ENCODE measurements at regions not wholly inside any gene's neighbourhood (a gene's known extent, or its start where the extent isn't known, plus 50 kb on each side); places are given as distances from the start of the nearest gene placed in this dataset.
A peak's percentile ranks its signal among the peaks of the same experiment; 100 is the strongest.

DNA sequence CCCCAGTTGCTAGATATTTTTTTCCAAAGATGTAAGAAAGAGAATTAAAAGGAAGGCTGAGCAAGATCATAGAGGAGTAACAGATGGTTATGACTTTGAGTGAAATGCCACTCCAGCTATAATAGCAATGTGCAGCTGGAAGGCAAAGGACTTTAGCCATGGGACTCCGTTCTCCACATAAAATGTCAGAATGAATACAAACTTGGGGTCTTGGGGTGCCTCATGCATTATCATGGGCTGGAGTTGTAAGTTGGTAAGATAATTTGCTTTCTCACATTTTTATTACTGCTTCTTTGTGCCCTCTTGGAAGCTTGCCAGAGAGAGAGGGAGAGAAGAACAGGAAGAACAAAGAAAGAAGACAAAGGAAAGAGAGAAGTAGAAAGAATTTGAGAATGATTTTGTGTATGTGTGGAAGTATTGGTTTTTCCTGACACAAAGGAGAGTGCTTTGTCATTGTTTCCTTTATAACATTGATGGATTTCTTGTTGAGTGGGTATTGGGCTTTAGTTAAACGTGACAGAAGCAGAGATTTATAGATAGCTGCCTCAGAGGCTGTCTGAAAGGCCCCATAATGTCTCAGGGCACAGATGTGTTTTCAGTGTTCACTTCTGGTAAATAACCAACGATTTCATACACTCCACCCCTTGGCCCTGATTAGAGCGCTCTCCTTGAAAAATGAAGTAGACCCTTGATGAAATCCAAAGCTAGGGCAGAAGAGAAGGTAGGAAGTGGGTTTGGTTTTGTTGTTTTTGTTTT lies 715.3 kb downstream of the NR2F2 start:
- Histone ChIP-seq H3K27me3 (ENCODE audit: control insufficient read depth in 3 of 3, insufficient read depth in 3 of 3, low read depth in 1 of 3, low read length in 3 of 3) (no peaks in the 10 kb centered on the region), H3K4ac (ENCODE audit: low read length) (no peak overlapping the region), H2BK5ac (ENCODE audit: low read length) (no peak overlapping the region), H4K8ac (ENCODE audit: low read depth, low read length) (no peak overlapping the region), H3K4me2 (ENCODE audit: insufficient read depth, low read length, poor library complexity, severe bottlenecking) (no peak overlapping the region), H3K4me3 (ENCODE audit: low read length in 2 of 2) (no peak overlapping the region), H2BK120ac (ENCODE audit: low read depth, low read length) (no peak overlapping the region), H2AFZ (ENCODE audit: low read length) (peak overlapping the region; percentile 61), H3K36me3 (replicated peaks in 1 of 2; ENCODE audit: control insufficient read depth in 2 of 2, insufficient read depth in 2 of 2, low read length in 2 of 2) (no peaks in the 10 kb centered on the region), H2AK5ac (ENCODE audit: low read depth, low read length) (no peak overlapping the region), H2BK12ac (ENCODE audit: low read length) (no peak overlapping the region), H3K27ac (replicated peaks; ENCODE audit: low read length) (no peak overlapping the region), H3K18ac (ENCODE audit: low read length) (no peak overlapping the region), H2BK15ac (ENCODE audit: low read length) (no peak overlapping the region), H3K23ac (ENCODE audit: low read depth, low read length, poor library complexity) (no peak overlapping the region), H3K9me3 (replicated peaks in 1 of 2; ENCODE audit: control insufficient read depth in 2 of 2, insufficient read depth in 1 of 2, low read depth in 1 of 2, low read length in 2 of 2) (peaks cover 0 to 6% of the 10 kb centered on the region in 2 donors), H3K14ac (ENCODE audit: low read length) (no peak overlapping the region), H3K79me1 (ENCODE audit: low read depth, low read length) (no peaks in the 10 kb centered on the region), H3K4me1 (ENCODE audit: control insufficient read depth in 2 of 2, insufficient read depth in 1 of 2, low read depth in 1 of 2, low read length in 2 of 2) (peaks cover 0 to 4% of the 10 kb centered on the region in 2 donors), H4K91ac (ENCODE audit: low read depth, low read length, poor library complexity) (no peak overlapping the region), H3K9ac (ENCODE audit: low read depth, low read length, poor library complexity) (no peak overlapping the region)
- WGBS, 2 donors (ENCODE audit: extremely low coverage in 2 of 2, insufficient read length in 2 of 2, insufficient replicate concordance in 1 of 2), result no CpG with 5 or more reads among the region's 4 CpGs
- DNase-seq (ENCODE audit: low spot score), result no peak

GRCh38 chr15:97052513-97052912 lies 722.0 kb downstream of the NR2F2 start:
- no peak for DNase-seq (ENCODE audit: low spot score)

GRCh38 chr15:97053635-97054034 lies 723.1 kb downstream of the NR2F2 start:
- no peak overlapping the region for H3K4ac ChIP-seq (ENCODE audit: low read length)
- H2BK120ac ChIP-seq (ENCODE audit: low read depth, low read length), result no peak overlapping the region
- WGBS, 2 donors (ENCODE audit: extremely low coverage in 2 of 2, insufficient read length in 2 of 2, insufficient replicate concordance in 1 of 2), result no CpG with 5 or more reads among the region's 2 CpGs
- no peak overlapping the region for H2BK5ac ChIP-seq (ENCODE audit: low read length)
- H3K9me3 ChIP-seq (replicated peaks in 1 of 2; ENCODE audit: control insufficient read depth in 2 of 2, insufficient read depth in 1 of 2, low read depth in 1 of 2, low read length in 2 of 2), result no peaks in the 10 kb centered on the region
- H3K27ac ChIP-seq (replicated peaks; ENCODE audit: low read length), result no peak overlapping the region
- H4K8ac ChIP-seq (ENCODE audit: low read depth, low read length), result no peak overlapping the region
- no peak overlapping the region for H3K9ac ChIP-seq (ENCODE audit: low read depth, low read length, poor library complexity)
- no peak overlapping the region for H2AK5ac ChIP-seq (ENCODE audit: low read depth, low read length)
- no peak overlapping the region for H3K14ac ChIP-seq (ENCODE audit: low read length)
- no peak overlapping the region for H3K4me2 ChIP-seq (ENCODE audit: insufficient read depth, low read length, poor library complexity, severe bottlenecking)
- H4K91ac ChIP-seq (ENCODE audit: low read depth, low read length, poor library complexity), result no peak overlapping the region
- H2BK15ac ChIP-seq (ENCODE audit: low read length), result no peak overlapping the region
- H3K4me3 ChIP-seq (ENCODE audit: low read length in 2 of 2), result no peak overlapping the region
- H3K18ac ChIP-seq (ENCODE audit: low read length), result no peak overlapping the region
- H2AFZ ChIP-seq (ENCODE audit: low read length), result no peak overlapping the region
- H3K27me3 ChIP-seq (ENCODE audit: control insufficient read depth in 3 of 3, insufficient read depth in 3 of 3, low read depth in 1 of 3, low read length in 3 of 3), result no peaks in the 10 kb centered on the region
- H3K36me3 ChIP-seq (replicated peaks in 1 of 2; ENCODE audit: control insufficient read depth in 2 of 2, insufficient read depth in 2 of 2, low read length in 2 of 2), result no peaks in the 10 kb centered on the region
- no peaks in the 10 kb centered on the region for H3K4me1 ChIP-seq (ENCODE audit: control insufficient read depth in 2 of 2, insufficient read depth in 1 of 2, low read depth in 1 of 2, low read length in 2 of 2)
- H3K23ac ChIP-seq (ENCODE audit: low read depth, low read length, poor library complexity), result no peak overlapping the region
- H3K79me1 ChIP-seq (ENCODE audit: low read depth, low read length), result no peaks in the 10 kb centered on the region
- no peak overlapping the region for H2BK12ac ChIP-seq (ENCODE audit: low read length)
- no peak for DNase-seq (ENCODE audit: low spot score)

More at GRCh38 chr15:97052513-97052912, 722.0 kb downstream of the NR2F2 start:
- Histone ChIP-seq H2AFZ (ENCODE audit: low read length) (no peak overlapping the region), H3K23ac (ENCODE audit: low read depth, low read length, poor library complexity) (no peak overlapping the region), H3K4ac (ENCODE audit: low read length) (no peak overlapping the region), H3K4me3 (ENCODE audit: low read length in 2 of 2) (no peak overlapping the region), H4K91ac (ENCODE audit: low read depth, low read length, poor library complexity) (no peak overlapping the region), H3K9me3 (replicated peaks in 1 of 2; ENCODE audit: control insufficient read depth in 2 of 2, insufficient read depth in 1 of 2, low read depth in 1 of 2, low read length in 2 of 2) (no peaks in the 10 kb centered on the region), H3K9ac (ENCODE audit: low read depth, low read length, poor library complexity) (no peak overlapping the region), H3K14ac (ENCODE audit: low read length) (no peak overlapping the region), H3K36me3 (replicated peaks in 1 of 2; ENCODE audit: control insufficient read depth in 2 of 2, insufficient read depth in 2 of 2, low read length in 2 of 2) (no peaks in the 10 kb centered on the region), H3K27me3 (ENCODE audit: control insufficient read depth in 3 of 3, insufficient read depth in 3 of 3, low read depth in 1 of 3, low read length in 3 of 3) (no peaks in the 10 kb centered on the region), H2AK5ac (ENCODE audit: low read depth, low read length) (no peak overlapping the region), H2BK12ac (ENCODE audit: low read length) (no peak overlapping the region), H3K79me1 (ENCODE audit: low read depth, low read length) (no peaks in the 10 kb centered on the region), H2BK15ac (ENCODE audit: low read length) (no peak overlapping the region), H2BK120ac (ENCODE audit: low read depth, low read length) (no peak overlapping the region), H3K27ac (replicated peaks; ENCODE audit: low read length) (no peak overlapping the region), H4K8ac (ENCODE audit: low read depth, low read length) (no peak overlapping the region), H3K4me1 (ENCODE audit: control insufficient read depth in 2 of 2, insufficient read depth in 1 of 2, low read depth in 1 of 2, low read length in 2 of 2) (no peaks in the 10 kb centered on the region), H3K18ac (ENCODE audit: low read length) (no peak overlapping the region), H3K4me2 (ENCODE audit: insufficient read depth, low read length, poor library complexity, severe bottlenecking) (no peak overlapping the region), H2BK5ac (ENCODE audit: low read length) (no peak overlapping the region)
- WGBS, 2 donors (ENCODE audit: extremely low coverage in 2 of 2, insufficient read length in 2 of 2, insufficient replicate concordance in 1 of 2), result no CpG with 5 or more reads among the region's 3 CpGs

GRCh38 chr15:97057503-97057902 lies 727.0 kb downstream of the NR2F2 start:
- H3K23ac ChIP-seq (ENCODE audit: low read depth, low read length, poor library complexity), result no peak overlapping the region
- DNase-seq (ENCODE audit: low spot score), result no peak
- H3K9me3 ChIP-seq (replicated peaks in 1 of 2; ENCODE audit: control insufficient read depth in 2 of 2, insufficient read depth in 1 of 2, low read depth in 1 of 2, low read length in 2 of 2), result no peaks in the 10 kb centered on the region
- no CpG with 5 or more reads among the region's 6 CpGs for WGBS, 2 donors (ENCODE audit: extremely low coverage in 2 of 2, insufficient read length in 2 of 2, insufficient replicate concordance in 1 of 2)
- no peak overlapping the region for H3K9ac ChIP-seq (ENCODE audit: low read depth, low read length, poor library complexity)
- no peak overlapping the region for H4K8ac ChIP-seq (ENCODE audit: low read depth, low read length)
- H3K4me2 ChIP-seq (ENCODE audit: insufficient read depth, low read length, poor library complexity, severe bottlenecking), result no peak overlapping the region
- no peak overlapping the region for H3K4ac ChIP-seq (ENCODE audit: low read length)
- no peaks in the 10 kb centered on the region for H3K36me3 ChIP-seq (replicated peaks in 1 of 2; ENCODE audit: control insufficient read depth in 2 of 2, insufficient read depth in 2 of 2, low read length in 2 of 2)
- H2AFZ ChIP-seq (ENCODE audit: low read length), result no peak overlapping the region
- peaks cover 0 to 4% of the 10 kb centered on the region in 2 donors for H3K4me1 ChIP-seq (ENCODE audit: control insufficient read depth in 2 of 2, insufficient read depth in 1 of 2, low read depth in 1 of 2, low read length in 2 of 2)
- no peak overlapping the region for H2BK12ac ChIP-seq (ENCODE audit: low read length)
- H2BK5ac ChIP-seq (ENCODE audit: low read length), result no peak overlapping the region
- no peak overlapping the region for H2BK120ac ChIP-seq (ENCODE audit: low read depth, low read length)
- no peak overlapping the region for H4K91ac ChIP-seq (ENCODE audit: low read depth, low read length, poor library complexity)
- H3K18ac ChIP-seq (ENCODE audit: low read length), result no peak overlapping the region
- no peak overlapping the region for H2BK15ac ChIP-seq (ENCODE audit: low read length)
- H3K27me3 ChIP-seq (ENCODE audit: control insufficient read depth in 3 of 3, insufficient read depth in 3 of 3, low read depth in 1 of 3, low read length in 3 of 3), result no peaks in the 10 kb centered on the region
- peak overlapping the region; percentile 56 for H3K14ac ChIP-seq (ENCODE audit: low read length)
- H3K79me1 ChIP-seq (ENCODE audit: low read depth, low read length), result no peaks in the 10 kb centered on the region
- H3K4me3 ChIP-seq (ENCODE audit: low read length in 2 of 2), result no peak overlapping the region
- no peak overlapping the region for H3K27ac ChIP-seq (replicated peaks; ENCODE audit: low read length)
- no peak overlapping the region for H2AK5ac ChIP-seq (ENCODE audit: low read depth, low read length)
